ENCODE measurements at regions not wholly inside any gene's neighbourhood (a gene's known extent, or its start where the extent isn't known, plus 50 kb on each side); places are given as distances from the start of the nearest gene placed in this dataset.

GRCh38 chr2:59184276-59185020 lies 943.3 kb upstream of the FANCL start:
- Mint-ChIP-seq H3K4me1 (ENCODE audit: low read depth) (no peaks in the 10 kb centered on the region), H3K9me3 (peaks cover 14% of the 10 kb centered on the region), H3K27ac (no peak overlapping the region), H3K4me3 (no peak overlapping the region), H3K27me3 (ENCODE audit: insufficient read depth) (no peaks in the 10 kb centered on the region), H3K36me3 (ENCODE audit: low read depth) (no peaks in the 10 kb centered on the region)
- no peak for DNase-seq
- TF ChIP-seq CTCF (IDR thresholded peaks at IDR 0.05): no peak

- H3K9me3 Mint-ChIP-seq: peaks cover 10% of the 10 kb centered on the region
- H3K27me3 Mint-ChIP-seq (ENCODE audit: insufficient read depth): no peaks in the 10 kb centered on the region
- no peaks in the 10 kb centered on the region for H3K4me1 Mint-ChIP-seq (ENCODE audit: low read depth)
- no peaks in the 10 kb centered on the region for H3K36me3 Mint-ChIP-seq (ENCODE audit: low read depth)
- no peak for DNase-seq
- H3K27ac Mint-ChIP-seq: no peak overlapping the region
- H3K4me3 Mint-ChIP-seq: no peak overlapping the region
- TF ChIP-seq CTCF (IDR thresholded peaks at IDR 0.05): no peak
Observed at GRCh38 chr2:59183070-59183469, 941.9 kb upstream of the FANCL start.

- peak; percentile 64 for TF ChIP-seq CTCF (IDR thresholded peaks at IDR 0.05)
- no peak overlapping the region for H3K4me3 Mint-ChIP-seq
- DNase-seq: no peak
- no peaks in the 10 kb centered on the region for H3K36me3 Mint-ChIP-seq (ENCODE audit: low read depth)
- peaks cover 8% of the 10 kb centered on the region for H3K9me3 Mint-ChIP-seq
- H3K27me3 Mint-ChIP-seq (ENCODE audit: insufficient read depth): no peaks in the 10 kb centered on the region
- H3K4me1 Mint-ChIP-seq (ENCODE audit: low read depth): no peaks in the 10 kb centered on the region
- H3K27ac Mint-ChIP-seq: no peak overlapping the region
Observed at GRCh38 chr2:59182249-59182648, 941.1 kb upstream of the FANCL start.

GRCh38 chr2:59181347-59181746 lies 940.2 kb upstream of the FANCL start:
- Mint-ChIP-seq H3K27ac (no peak overlapping the region), H3K27me3 (ENCODE audit: insufficient read depth) (no peaks in the 10 kb centered on the region)
- DNase-seq: no peak

GRCh38 chr2:59180621-59181020 lies 939.5 kb upstream of the FANCL start:
- no peak overlapping the region for H3K27ac Mint-ChIP-seq
- peaks cover 13% of the 10 kb centered on the region for H3K9me3 Mint-ChIP-seq
- DNase-seq: no peak
- H3K27me3 Mint-ChIP-seq (ENCODE audit: insufficient read depth): no peaks in the 10 kb centered on the region
- no peaks in the 10 kb centered on the region for H3K36me3 Mint-ChIP-seq (ENCODE audit: low read depth)
- H3K4me1 Mint-ChIP-seq (ENCODE audit: low read depth): no peaks in the 10 kb centered on the region
- no peak overlapping the region for H3K4me3 Mint-ChIP-seq
- TF ChIP-seq CTCF (IDR thresholded peaks at IDR 0.05): no peak

More at GRCh38 chr2:59181347-59181746, 940.2 kb upstream of the FANCL start:
- Mint-ChIP-seq H3K4me3 (no peak overlapping the region), H3K36me3 (ENCODE audit: low read depth) (no peaks in the 10 kb centered on the region), H3K9me3 (peaks cover 8% of the 10 kb centered on the region), H3K4me1 (ENCODE audit: low read depth) (no peaks in the 10 kb centered on the region)
- no peak for TF ChIP-seq CTCF (IDR thresholded peaks at IDR 0.05)

Measured in HFFc6 (cell line).